HG03439 (cell line): ENCODE measurements at regions not wholly inside any gene's neighbourhood (a gene's known extent, or its start where the extent isn't known, plus 50 kb on each side); places are given as distances from the start of the nearest gene placed in this dataset.

Experiments
- ATAC-seq: cut with Tn5 transposase; IDR thresholded peaks from one replicate; pipeline ENCODE4 v1.9.1; 2021; ENCODE audit warnings: mild to moderate bottlenecking, moderate library complexity; ENCODE audit not compliant: unreplicated experiment

DNA sequence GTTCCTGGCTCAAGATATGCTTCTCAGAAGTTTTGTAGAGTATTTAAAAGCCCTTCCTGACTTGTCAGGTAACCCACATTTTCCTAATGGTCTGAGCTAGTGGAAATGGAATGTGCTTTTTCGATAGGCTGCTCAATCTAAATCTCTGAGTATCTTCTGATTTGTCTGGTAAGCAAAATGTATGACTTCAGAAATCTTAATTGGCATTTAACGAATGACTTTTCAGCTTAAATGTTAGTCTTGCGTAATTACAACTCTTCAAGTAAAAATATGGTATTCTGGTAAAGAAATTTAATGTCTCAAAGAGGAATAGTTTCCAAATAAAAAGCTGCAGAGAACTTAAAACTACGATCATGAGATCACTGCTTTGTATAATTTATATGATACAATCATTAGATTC, 379.1 kb downstream of the ANKRD50 start:
- no peak for ATAC-seq

DNA sequence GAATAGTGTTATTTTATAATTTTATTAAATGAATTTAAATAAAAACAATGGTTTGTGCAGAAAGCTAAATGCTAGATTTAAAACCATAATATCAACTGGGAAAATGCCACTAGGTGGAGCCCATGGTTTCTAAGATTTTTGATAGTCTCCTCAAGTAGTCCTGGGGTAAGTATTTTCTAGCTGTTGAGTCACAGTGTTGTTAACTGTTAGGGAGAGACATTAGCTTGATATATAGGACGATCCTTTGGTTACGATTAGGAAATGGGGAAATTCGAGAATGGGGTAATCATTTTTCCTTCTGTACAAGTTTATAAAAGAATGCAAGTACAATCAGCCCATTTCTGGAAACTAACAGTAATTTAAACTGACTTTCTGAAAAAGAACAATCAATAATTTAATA, 378.4 kb downstream of the ANKRD50 start:
- no peak for ATAC-seq

DNA sequence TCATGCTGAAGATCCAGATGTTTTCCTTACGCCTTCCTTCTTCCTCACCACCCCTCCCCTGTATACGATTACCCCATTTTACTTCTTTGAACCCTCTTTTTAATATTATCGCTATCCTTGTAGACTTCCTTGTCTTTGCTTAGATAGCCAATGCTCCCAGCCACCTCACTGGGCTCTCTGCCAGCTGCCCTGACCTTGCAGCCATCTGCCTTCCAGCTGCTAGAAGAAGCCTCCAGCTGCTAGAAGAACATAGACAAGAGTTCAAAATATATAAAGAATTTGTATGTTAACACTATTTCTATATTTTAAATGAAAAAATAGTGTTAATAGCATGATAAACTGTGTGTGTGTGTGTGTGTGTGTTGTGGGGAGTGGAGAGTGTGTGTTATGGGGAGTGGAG, 374.7 kb downstream of the ANKRD50 start:
- ATAC-seq, result no peak

- no peak for ATAC-seq
Measured at GRCh38 chr4:124343661-124344171, 368.8 kb downstream of the ANKRD50 start.

DNA sequence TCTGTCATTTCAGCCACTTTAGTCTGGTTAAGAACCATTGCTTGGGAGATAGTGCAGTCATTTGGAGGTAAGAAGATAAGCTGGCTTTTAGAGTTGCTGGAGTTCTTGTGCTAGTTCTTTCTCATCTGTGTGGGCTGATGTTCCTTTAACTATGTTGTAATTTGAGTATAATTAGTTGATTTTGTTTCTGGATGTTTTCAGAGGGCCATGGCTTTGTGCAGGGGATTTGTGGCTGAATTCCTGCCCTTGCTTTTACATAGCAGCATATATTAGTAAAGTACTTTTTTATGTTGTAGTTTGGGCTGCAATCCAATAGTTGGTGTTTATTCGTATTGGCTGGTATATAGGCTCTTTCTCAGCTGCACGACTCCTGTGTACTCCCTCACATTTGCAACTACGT, 339.6 kb downstream of the ANKRD50 start:
- no peak for ATAC-seq

DNA sequence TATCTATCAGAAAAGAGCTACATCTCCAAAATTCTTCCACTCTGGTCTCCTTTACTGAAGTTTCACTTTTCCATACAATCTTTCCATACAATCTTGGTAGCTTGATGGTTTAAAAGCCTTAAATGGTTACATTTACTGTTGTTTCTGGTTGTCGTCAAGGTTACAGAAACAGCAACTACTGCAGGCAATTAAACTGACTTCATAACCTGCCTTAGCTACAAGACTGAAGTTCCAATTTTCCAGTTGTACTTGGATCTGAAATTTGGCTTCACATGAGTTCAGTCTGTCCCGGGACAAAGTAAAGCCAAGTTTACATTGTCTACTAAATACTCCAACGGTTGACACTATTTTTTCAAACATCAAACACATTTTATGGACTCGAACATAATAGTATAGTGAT, 326.4 kb downstream of the ANKRD50 start:
- ATAC-seq, result no peak

DNA sequence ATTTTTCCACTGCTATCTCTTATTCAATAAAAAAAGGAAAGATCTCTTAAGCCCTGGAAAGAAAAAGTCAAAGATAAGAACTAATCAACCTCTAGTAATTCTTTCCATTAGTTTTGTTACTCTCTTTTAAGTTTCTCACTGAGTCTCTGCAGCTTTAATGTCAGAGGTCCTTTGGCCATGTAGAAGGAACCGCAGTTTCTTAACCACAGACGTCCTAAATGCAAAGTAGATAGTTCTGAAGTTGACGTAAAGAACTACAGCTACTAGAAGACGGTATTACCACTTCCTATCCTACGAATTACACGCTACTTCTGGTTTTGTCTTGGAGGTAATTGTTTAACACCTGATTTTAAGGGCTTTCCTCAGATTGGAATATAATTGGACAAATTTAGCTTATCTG, 325.9 kb downstream of the ANKRD50 start:
- ATAC-seq, result no peak

DNA sequence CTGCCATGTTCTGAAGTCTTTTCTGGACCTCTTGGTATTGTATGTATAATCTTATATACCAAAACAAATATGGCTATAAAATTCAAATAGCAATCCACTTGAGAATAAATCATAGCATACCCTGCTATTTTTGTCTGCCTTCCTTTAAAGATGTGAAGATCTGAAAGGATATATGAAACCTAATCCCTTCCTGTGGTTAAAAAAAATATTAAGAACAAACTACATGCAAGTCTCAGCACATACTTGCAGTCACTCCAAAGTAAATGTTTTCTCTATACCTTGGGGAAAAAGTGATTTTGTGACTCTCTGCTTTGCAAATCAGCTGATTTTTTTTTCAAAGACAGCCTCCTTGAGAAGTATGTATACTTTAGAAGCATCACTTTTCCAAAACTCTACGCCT, 322.9 kb downstream of the ANKRD50 start:
- ATAC-seq, result no peak

DNA sequence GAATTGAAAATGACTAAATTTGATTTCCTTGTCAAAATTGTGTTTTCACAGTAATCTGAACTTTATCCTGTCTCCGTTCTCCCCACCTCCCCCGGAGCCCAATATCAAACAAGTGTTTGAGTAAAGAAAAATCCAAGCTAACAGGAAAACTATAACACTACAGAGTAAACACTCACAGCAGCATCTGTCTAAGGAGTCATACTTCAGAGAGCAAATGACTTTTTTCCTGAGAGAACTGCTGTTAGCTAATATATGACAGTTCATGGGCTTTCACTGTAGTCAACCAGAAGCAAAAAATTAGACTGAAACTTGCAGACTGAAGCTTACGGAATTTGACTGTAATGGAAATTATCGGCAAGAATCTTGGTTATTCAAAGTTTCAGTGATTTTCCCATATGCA, 321.7 kb downstream of the ANKRD50 start:
- ATAC-seq, result no peak

GRCh38 chr4:124396333-124396732, 316.2 kb downstream of the ANKRD50 start:
- no peak for ATAC-seq

GRCh38 chr4:124401606-124402005, 310.9 kb downstream of the ANKRD50 start:
- ATAC-seq, result no peak

DNA sequence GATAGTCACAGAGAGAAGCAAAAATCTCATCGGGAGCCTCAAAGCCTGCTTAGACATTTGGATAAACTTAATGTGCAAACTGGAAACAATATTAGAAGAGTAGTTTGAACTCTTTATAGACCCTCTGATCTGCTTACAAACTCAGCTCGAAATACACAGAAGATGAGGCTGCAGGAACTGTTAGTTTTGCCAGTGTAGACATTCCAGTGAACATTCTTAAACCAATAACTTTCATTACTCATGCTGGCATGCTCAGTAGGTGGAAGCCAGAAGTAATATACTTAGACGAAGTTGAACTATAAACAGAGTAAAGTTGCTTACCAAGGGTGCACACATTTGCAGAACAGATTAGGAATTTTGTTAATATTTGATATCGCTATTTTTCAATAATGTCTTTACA, 303.5 kb downstream of the ANKRD50 start:
- ATAC-seq, result no peak

GRCh38 chr4:124414276-124415040, 298.1 kb downstream of the ANKRD50 start:
- no peak for ATAC-seq

- no peak for ATAC-seq
Measured at GRCh38 chr4:124415146-124415545, 297.4 kb downstream of the ANKRD50 start.

GRCh38 chr4:124417371-124417770, 295.2 kb downstream of the ANKRD50 start:
- no peak for ATAC-seq

GRCh38 chr4:124420166-124420695, 292.3 kb downstream of the ANKRD50 start:
- no peak for ATAC-seq

- no peak for ATAC-seq
Measured at GRCh38 chr4:124423160-124423559, 289.4 kb downstream of the ANKRD50 start.

- ATAC-seq, result no peak
Measured at GRCh38 chr4:124426279-124426678, 286.3 kb downstream of the ANKRD50 start.

- ATAC-seq, result no peak
Measured at GRCh38 chr4:124427095-124427767, 285.3 kb downstream of the ANKRD50 start.

GRCh38 chr4:124428648-124429047, 283.9 kb downstream of the ANKRD50 start:
- ATAC-seq, result no peak

- no peak for ATAC-seq
Measured at GRCh38 chr4:124429746-124430250, 282.7 kb downstream of the ANKRD50 start.

- no peak for ATAC-seq
Measured at GRCh38 chr4:124431653-124432192, 280.8 kb downstream of the ANKRD50 start.
